ENCODE measurements at regions not wholly inside any gene's neighbourhood (a gene's known extent, or its start where the extent isn't known, plus 50 kb on each side); places are given as distances from the start of the nearest gene placed in this dataset.

GRCh38 chr2:182581196-182581935 lies 134.7 kb upstream of the DNAJC10 start:
- 50 to 57% methylated on average over 4 of the region's 4 CpGs for WGBS, 2 donors
- no peaks in the 10 kb centered on the region for H3K27me3 ChIP-seq
- TF ChIP-seq EP300 (IDR thresholded peaks at IDR 0.05) = no peak
- TF ChIP-seq CTCF (IDR thresholded peaks at IDR 0.05) = no peak
- no peak overlapping the region for H3K4me3 ChIP-seq
- no peak overlapping the region for H3K27ac ChIP-seq
- H3K4me1 ChIP-seq = no peaks in the 10 kb centered on the region
- H3K9me3 ChIP-seq = no peaks in the 10 kb centered on the region
- H3K36me3 ChIP-seq = no peaks in the 10 kb centered on the region
- no peak for DNase-seq (ENCODE audit: low spot score in 2 of 2)

GRCh38 chr2:182584462-182584861 lies 131.6 kb upstream of the DNAJC10 start:
- DNase-seq (ENCODE audit: low spot score in 2 of 2) = no peak
- H3K9me3 ChIP-seq = no peaks in the 10 kb centered on the region
- H3K4me3 ChIP-seq = no peak overlapping the region
- H3K27me3 ChIP-seq = no peaks in the 10 kb centered on the region
- H3K36me3 ChIP-seq = no peaks in the 10 kb centered on the region
- 87 to 91% methylated on average over 3 of the region's 3 CpGs for WGBS, 2 donors
- no peaks in the 10 kb centered on the region for H3K4me1 ChIP-seq
- TF ChIP-seq POLR2A (IDR thresholded peaks at IDR 0.05) = no peak
- no peak for TF ChIP-seq CTCF (IDR thresholded peaks at IDR 0.05)
- no peak for TF ChIP-seq EP300 (IDR thresholded peaks at IDR 0.05)
- H3K27ac ChIP-seq = no peak overlapping the region

GRCh38 chr2:182585001-182585400 lies 131.1 kb upstream of the DNAJC10 start:
- Histone ChIP-seq H3K36me3 (no peaks in the 10 kb centered on the region), H3K27me3 (no peaks in the 10 kb centered on the region), H3K9me3 (no peaks in the 10 kb centered on the region), H3K27ac (no peak overlapping the region), H3K4me3 (no peak overlapping the region), H3K4me1 (no peaks in the 10 kb centered on the region)
- no peak for DNase-seq (ENCODE audit: low spot score in 2 of 2)
- 75 to 79% methylated on average over 3 of the region's 3 CpGs for WGBS, 2 donors
- TF ChIP-seq CTCF (IDR thresholded peaks at IDR 0.05) (no peak), EP300 (IDR thresholded peaks at IDR 0.05) (no peak), POLR2A (IDR thresholded peaks at IDR 0.05) (no peak)

- no peak for DNase-seq (ENCODE audit: low spot score in 2 of 2)
- no peaks in the 10 kb centered on the region for H3K4me1 ChIP-seq
- 72 to 81% methylated on average over 2 of the region's 2 CpGs for WGBS, 2 donors
- H3K9me3 ChIP-seq = no peaks in the 10 kb centered on the region
- no peak for TF ChIP-seq CTCF (IDR thresholded peaks at IDR 0.05)
- TF ChIP-seq EP300 (IDR thresholded peaks at IDR 0.05) = no peak
- no peak for TF ChIP-seq POLR2A (IDR thresholded peaks at IDR 0.05)
- no peaks in the 10 kb centered on the region for H3K27me3 ChIP-seq
- no peak overlapping the region for H3K27ac ChIP-seq
- no peaks in the 10 kb centered on the region for H3K36me3 ChIP-seq
- no peak overlapping the region for H3K4me3 ChIP-seq
These were observed 130.6 kb upstream of the DNAJC10 start for GRCh38 chr2:182585430-182585829.

GRCh38 chr2:182586426-182586825 lies 129.6 kb upstream of the DNAJC10 start:
- Histone ChIP-seq H3K4me1 (no peaks in the 10 kb centered on the region), H3K27me3 (no peaks in the 10 kb centered on the region), H3K4me3 (no peak overlapping the region), H3K36me3 (no peaks in the 10 kb centered on the region), H3K9me3 (no peaks in the 10 kb centered on the region), H3K27ac (no peak overlapping the region)
- TF ChIP-seq POLR2A (IDR thresholded peaks at IDR 0.05) (no peak), CTCF (IDR thresholded peaks at IDR 0.05) (no peak), EP300 (IDR thresholded peaks at IDR 0.05) (no peak)
- no peak for DNase-seq (ENCODE audit: low spot score in 2 of 2)
- 80 to 85% methylated on average over 2 of the region's 2 CpGs for WGBS, 2 donors

All from tibial nerve (tissue), 4 donors.